ENCODE measurements at regions not wholly inside any gene's neighbourhood (a gene's known extent, or its start where the extent isn't known, plus 50 kb on each side); places are given as distances from the start of the nearest gene placed in this dataset.

GRCh38 chr3:178059119-178059518 is 477.1 kb upstream of the KCNMB2 start:
- no peak for DNase-seq (ENCODE audit: insufficient read length, low spot score, missing footprints)
- no peaks in the 10 kb centered on the region for H3K9me3 ChIP-seq (ENCODE audit: low read depth, low read length)
- no peak overlapping the region for H3K27ac ChIP-seq (ENCODE audit: low read depth, low read length)
- H3K4me2 ChIP-seq (ENCODE audit: insufficient read depth, low read length), result no peak overlapping the region
- H4K20me1 ChIP-seq (ENCODE audit: insufficient read depth, low read length), result no peaks in the 10 kb centered on the region
- H3K27me3 ChIP-seq (ENCODE audit: insufficient read depth, low read length), result no peaks in the 10 kb centered on the region
- no peak overlapping the region for H3K4me3 ChIP-seq (ENCODE audit: insufficient read depth, low read length)
- TF ChIP-seq, protein P1, sequence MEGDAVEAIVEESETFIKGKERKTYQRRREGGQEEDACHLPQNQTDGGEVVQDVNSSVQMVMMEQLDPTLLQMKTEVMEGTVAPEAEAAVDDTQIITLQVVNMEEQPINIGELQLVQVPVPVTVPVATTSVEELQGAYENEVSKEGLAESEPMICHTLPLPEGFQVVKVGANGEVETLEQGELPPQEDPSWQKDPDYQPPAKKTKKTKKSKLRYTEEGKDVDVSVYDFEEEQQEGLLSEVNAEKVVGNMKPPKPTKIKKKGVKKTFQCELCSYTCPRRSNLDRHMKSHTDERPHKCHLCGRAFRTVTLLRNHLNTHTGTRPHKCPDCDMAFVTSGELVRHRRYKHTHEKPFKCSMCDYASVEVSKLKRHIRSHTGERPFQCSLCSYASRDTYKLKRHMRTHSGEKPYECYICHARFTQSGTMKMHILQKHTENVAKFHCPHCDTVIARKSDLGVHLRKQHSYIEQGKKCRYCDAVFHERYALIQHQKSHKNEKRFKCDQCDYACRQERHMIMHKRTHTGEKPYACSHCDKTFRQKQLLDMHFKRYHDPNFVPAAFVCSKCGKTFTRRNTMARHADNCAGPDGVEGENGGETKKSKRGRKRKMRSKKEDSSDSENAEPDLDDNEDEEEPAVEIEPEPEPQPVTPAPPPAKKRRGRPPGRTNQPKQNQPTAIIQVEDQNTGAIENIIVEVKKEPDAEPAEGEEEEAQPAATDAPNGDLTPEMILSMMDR (IDR thresholded peaks at IDR 0.05; ENCODE audit: extremely low read depth, low read depth, low read length), result no peak
- H3K36me3 ChIP-seq (ENCODE audit: insufficient read depth, low read length), result no peaks in the 10 kb centered on the region
- no peaks in the 10 kb centered on the region for H3K79me2 ChIP-seq (ENCODE audit: insufficient read depth, low read length)
- peaks cover 15% of the 10 kb centered on the region for H3K4me1 ChIP-seq (ENCODE audit: insufficient read depth, low read length)
- H2AFZ ChIP-seq (ENCODE audit: low read length), result no peak overlapping the region

DNA sequence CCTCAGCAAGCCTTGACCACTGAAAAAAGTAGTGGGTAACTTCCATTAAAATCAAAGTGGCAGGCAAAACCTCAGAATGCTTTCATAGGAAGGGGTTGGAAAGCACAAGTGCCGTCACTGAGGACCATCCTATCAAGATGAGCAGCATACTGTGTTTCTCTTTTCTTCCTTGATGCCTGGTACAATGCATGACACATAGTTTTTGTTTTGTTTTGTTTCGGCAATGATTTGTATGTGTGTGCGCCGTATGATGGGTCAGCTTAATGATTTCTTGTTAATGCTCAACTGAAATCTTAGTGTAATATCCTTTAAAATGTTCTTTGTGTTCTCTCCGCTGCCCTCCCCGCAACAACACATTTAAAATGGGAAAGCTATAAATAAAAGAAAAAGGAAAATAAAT is 476.4 kb upstream of the KCNMB2 start:
- H2AFZ ChIP-seq (ENCODE audit: low read length), result peak overlapping the region; percentile 59
- H3K4me1 ChIP-seq (ENCODE audit: insufficient read depth, low read length), result peaks cover 15% of the 10 kb centered on the region
- no peaks in the 10 kb centered on the region for H3K27me3 ChIP-seq (ENCODE audit: insufficient read depth, low read length)
- H3K36me3 ChIP-seq (ENCODE audit: insufficient read depth, low read length), result no peaks in the 10 kb centered on the region
- peak overlapping the region; percentile 2 for H3K4me2 ChIP-seq (ENCODE audit: insufficient read depth, low read length)
- TF ChIP-seq, protein P1 (IDR thresholded peaks at IDR 0.05; ENCODE audit: extremely low read depth, low read depth, low read length), result no peak
- DNase-seq (ENCODE audit: insufficient read length, low spot score, missing footprints), result no peak
- H3K4me3 ChIP-seq (ENCODE audit: insufficient read depth, low read length), result no peak overlapping the region
- H4K20me1 ChIP-seq (ENCODE audit: insufficient read depth, low read length), result no peaks in the 10 kb centered on the region
- H3K27ac ChIP-seq (ENCODE audit: low read depth, low read length), result no peak overlapping the region
- no peaks in the 10 kb centered on the region for H3K9me3 ChIP-seq (ENCODE audit: low read depth, low read length)
- H3K79me2 ChIP-seq (ENCODE audit: insufficient read depth, low read length), result no peaks in the 10 kb centered on the region

DNA sequence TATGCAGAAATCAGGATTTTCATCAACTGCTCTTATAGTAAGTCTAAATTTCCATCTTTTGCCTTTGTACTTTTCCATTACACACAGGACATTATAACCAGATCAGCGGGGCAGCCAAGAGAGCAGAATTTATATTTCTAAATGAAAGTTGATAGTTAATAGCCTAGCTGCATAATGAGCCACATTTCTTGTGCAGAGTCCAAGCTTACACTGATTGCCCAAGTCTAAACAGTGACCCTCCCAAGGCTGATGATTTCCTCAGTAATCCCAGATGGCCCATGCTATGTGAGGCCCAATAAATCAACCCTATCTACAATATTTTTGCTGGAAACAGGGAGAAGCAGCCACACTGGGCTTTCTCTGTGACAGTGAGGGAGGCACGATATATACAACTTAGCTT is 475.8 kb upstream of the KCNMB2 start:
- H3K4me1 ChIP-seq (ENCODE audit: insufficient read depth, low read length), result peaks cover 15% of the 10 kb centered on the region
- no peaks in the 10 kb centered on the region for H3K79me2 ChIP-seq (ENCODE audit: insufficient read depth, low read length)
- peak overlapping the region; percentile 2 for H3K4me2 ChIP-seq (ENCODE audit: insufficient read depth, low read length)
- TF ChIP-seq, protein P1 (IDR thresholded peaks at IDR 0.05; ENCODE audit: extremely low read depth, low read depth, low read length), result no peak
- no peaks in the 10 kb centered on the region for H3K9me3 ChIP-seq (ENCODE audit: low read depth, low read length)
- H3K4me3 ChIP-seq (ENCODE audit: insufficient read depth, low read length), result no peak overlapping the region
- H3K27me3 ChIP-seq (ENCODE audit: insufficient read depth, low read length), result no peaks in the 10 kb centered on the region
- no peaks in the 10 kb centered on the region for H3K36me3 ChIP-seq (ENCODE audit: insufficient read depth, low read length)
- H3K27ac ChIP-seq (ENCODE audit: low read depth, low read length), result no peak overlapping the region
- peak overlapping the region; percentile 36 for H2AFZ ChIP-seq (ENCODE audit: low read length)
- DNase-seq (ENCODE audit: insufficient read length, low spot score, missing footprints), result no peak
- no peaks in the 10 kb centered on the region for H4K20me1 ChIP-seq (ENCODE audit: insufficient read depth, low read length)

GRCh38 chr3:178062126-178062525 is 474.1 kb upstream of the KCNMB2 start:
- DNase-seq (ENCODE audit: insufficient read length, low spot score, missing footprints), result no peak
- Histone ChIP-seq H3K4me1 (ENCODE audit: insufficient read depth, low read length) (peaks cover 15% of the 10 kb centered on the region), H2AFZ (ENCODE audit: low read length) (no peak overlapping the region), H3K79me2 (ENCODE audit: insufficient read depth, low read length) (no peaks in the 10 kb centered on the region), H3K27ac (ENCODE audit: low read depth, low read length) (no peak overlapping the region), H3K27me3 (ENCODE audit: insufficient read depth, low read length) (no peaks in the 10 kb centered on the region), H3K9me3 (ENCODE audit: low read depth, low read length) (no peaks in the 10 kb centered on the region), H3K4me3 (ENCODE audit: insufficient read depth, low read length) (no peak overlapping the region), H3K36me3 (ENCODE audit: insufficient read depth, low read length) (no peaks in the 10 kb centered on the region), H4K20me1 (ENCODE audit: insufficient read depth, low read length) (no peaks in the 10 kb centered on the region), H3K4me2 (ENCODE audit: insufficient read depth, low read length) (no peak overlapping the region)
- TF ChIP-seq, protein P1 (IDR thresholded peaks at IDR 0.05; ENCODE audit: extremely low read depth, low read depth, low read length), result no peak

Data from osteoblast (primary cell).